IMR-90 (cell line): ENCODE measurements at regions not wholly inside any gene's neighbourhood (a gene's known extent, or its start where the extent isn't known, plus 50 kb on each side); places are given as distances from the start of the nearest gene placed in this dataset.

ENCODE experiments used
- ATAC-seq: fragments of 200-7000 bp; cut with Tn5 transposase; 2 replicates; pipeline ENCODE4 v1.9.1; 2020; ENCODE audit warnings: low read depth, mild to moderate bottlenecking, moderate library complexity
- BruUV-seq: library from RNA; stranded (reverse); fragments of 400-500 nt; replicated peaks from 2 replicates; lab custom pipeline; 2021; lab: Mats Ljungman, UMichigan
- CTCF ChIA-PET: fragments of 300-600 bp; formaldehyde crosslinking; extraction: SDS; loops from one replicate; lab custom pipeline; 2021; ENCODE audit warnings: antibody characterized with exemption; lab: Yijun Ruan, JAX
- POLR2A ChIA-PET: fragments of 300-600 bp; sonication (Branson Sonifier 250); formaldehyde crosslinking; loops from one replicate; lab custom pipeline; 2022; ENCODE audit warnings: antibody characterized with exemption; ENCODE audit not compliant: unreplicated experiment; lab: Charles Lee
- DNase-seq: peaks from one replicate; pipeline ENCODE4 v3.0.0; 2013
- H2AFZ ChIP-seq: replicated peaks from 2 replicates; pipeline ENCODE3; 2013; ENCODE audit warnings: low read length, mild to moderate bottlenecking; ENCODE audit not compliant: poor library complexity
- H2AK5ac ChIP-seq: 2 replicates; pipeline ENCODE4 v1.6.1; 2013; ENCODE audit warnings: low read depth, low read length, inconsistent platforms
- H2AK9ac ChIP-seq: replicated peaks from 2 replicates; pipeline ENCODE3; 2013; ENCODE audit warnings: mild to moderate bottlenecking, low read depth, low read length, moderate library complexity; ENCODE audit not compliant: poor library complexity
- H2BK120ac ChIP-seq: 2 replicates; pipeline ENCODE4 v1.6.1; 2013; ENCODE audit warnings: low read depth, low read length, inconsistent platforms
- H2BK15ac ChIP-seq: 3 replicates; pipeline ENCODE4 v1.6.1; 2013; ENCODE audit warnings: low read depth, low read length, inconsistent platforms
- H2BK20ac ChIP-seq: 2 replicates; pipeline ENCODE4 v1.6.1; 2013; ENCODE audit warnings: low read depth, mild to moderate bottlenecking, inconsistent platforms, low read length, moderate library complexity
- H2BK5ac ChIP-seq: 2 replicates; pipeline ENCODE4 v1.6.1; 2013; ENCODE audit warnings: mild to moderate bottlenecking, low read depth, low read length, inconsistent platforms; ENCODE audit not compliant: poor library complexity, severe bottlenecking
- H3K14ac ChIP-seq: replicated peaks from 2 replicates; pipeline ENCODE4 v1.6.1; 2013; ENCODE audit warnings: low read depth, low read length, inconsistent platforms
- H3K18ac ChIP-seq: 2 replicates; pipeline ENCODE4 v1.6.1; 2013; ENCODE audit warnings: low read depth, low read length, control low read depth
- H3K23ac ChIP-seq: 2 replicates; pipeline ENCODE4 v1.6.1; 2013; ENCODE audit warnings: low read depth, low read length, inconsistent platforms
- H3K27ac ChIP-seq: 2 replicates; pipeline ENCODE4 v1.5.1; 2013; ENCODE audit warnings: mild to moderate bottlenecking, control low read depth, low read length; ENCODE audit not compliant: insufficient read depth
- H3K27me3 ChIP-seq: 2 replicates; pipeline ENCODE4 v1.6.1; 2013; ENCODE audit warnings: low read length; ENCODE audit not compliant: control insufficient read depth, insufficient read depth
- H3K36me3 ChIP-seq: 2 replicates; pipeline ENCODE4 v1.6.1; 2013; ENCODE audit warnings: low read length, mixed read lengths; ENCODE audit not compliant: control insufficient read depth, insufficient read depth
- H3K4ac ChIP-seq: 2 replicates; pipeline ENCODE4 v1.6.1; 2013; ENCODE audit warnings: low read depth, low read length, inconsistent platforms
- H3K4me1 ChIP-seq: 2 replicates; pipeline ENCODE4 v1.6.1; 2013; ENCODE audit warnings: low read length, mixed read lengths; ENCODE audit not compliant: control insufficient read depth, insufficient read depth
- H3K4me2 ChIP-seq: 2 replicates; pipeline ENCODE4 v1.6.1; 2013; ENCODE audit warnings: low read depth, mild to moderate bottlenecking, control low read depth, low read length, moderate library complexity
- H3K4me3 ChIP-seq: 2 replicates; pipeline ENCODE4 v1.5.1; 2013; ENCODE audit warnings: low read depth, mild to moderate bottlenecking, control low read depth, low read length, moderate library complexity; ENCODE audit not compliant: insufficient read depth
- H3K56ac ChIP-seq: 2 replicates; pipeline ENCODE4 v1.6.1; 2013; ENCODE audit warnings: low read length, inconsistent platforms; ENCODE audit not compliant: insufficient read depth; ENCODE audit errors: extremely low read depth
- H3K79me1 ChIP-seq, 2 experiments: 2 replicates each; pipeline ENCODE4 v1.6.1; 2013; ENCODE audit warnings: low read length in 2 of 2, inconsistent platforms in 1 of 2, low read depth in 1 of 2
- H3K9ac ChIP-seq: 2 replicates; pipeline ENCODE4 v1.6.1; 2013; ENCODE audit warnings: low read depth, low read length, control low read depth
- H3K9me1 ChIP-seq: 2 replicates; pipeline ENCODE4 v1.6.1; 2013; ENCODE audit warnings: low read length, inconsistent platforms; ENCODE audit not compliant: insufficient read depth
- H3K9me3 ChIP-seq: 2 replicates; pipeline ENCODE4 v1.6.1; 2013; ENCODE audit warnings: low read length; ENCODE audit not compliant: control insufficient read depth, insufficient read depth
- H4K20me1 ChIP-seq: 2 replicates; pipeline ENCODE4 v1.6.1; 2013; ENCODE audit warnings: low read length, inconsistent platforms; ENCODE audit not compliant: insufficient read depth
- H4K5ac ChIP-seq: 2 replicates; pipeline ENCODE4 v1.6.1; 2013; ENCODE audit warnings: mild to moderate bottlenecking, low read depth, low read length, control low read depth
- H4K8ac ChIP-seq, 2 experiments: 2 replicates each; pipeline ENCODE4 v1.6.1; 2013; ENCODE audit warnings: low read depth in 2 of 2, low read length in 2 of 2, control low read depth in 1 of 2, inconsistent platforms in 1 of 2
- H4K91ac ChIP-seq: 2 replicates; pipeline ENCODE4 v1.6.1; 2013; ENCODE audit warnings: low read depth, low read length, inconsistent platforms; ENCODE audit not compliant: insufficient read depth
- POLR2A ChIP-seq: IDR thresholded peaks from 2 replicates; pipeline ENCODE4 v1.6.1; 2012; ENCODE audit warnings: mild to moderate bottlenecking, low read depth, low read length
- RCOR1 ChIP-seq: IDR thresholded peaks from 2 replicates; pipeline ENCODE4 v1.6.1; 2012; ENCODE audit warnings: mild to moderate bottlenecking, low read length, improper control_type of control experiment; ENCODE audit not compliant: insufficient replicate concordance
- WGBS, 2 experiments: methylation state at CpG; one replicate each; pipeline versions ENCODE4 v1.1.5 to v1.1.7; 2013; ENCODE audit warnings: missing lambda C conversion rate in 2 of 2; ENCODE audit not compliant: insufficient read length in 1 of 2; ENCODE audit errors: extremely low coverage in 2 of 2; 5-methylcytosine and 5-hydroxymethylcytosine counted together
- dilution Hi-C: fragments of 300-500 bp; cut with HindIII; formaldehyde crosslinking; loops from one replicate; pipeline ENCODE4 v1.14.3; 2018; ENCODE audit warnings: low sequenced_read_pairs; ENCODE audit not compliant: unreplicated experiment
- in situ Hi-C: fragments of 300-500 bp; cut with MboI; formaldehyde crosslinking; loops from 3 replicates; pipeline ENCODE4 v1.14.3; 2019; ENCODE audit warnings: low sequenced_read_pairs, inconsistent platforms, mixed read lengths
- intact Hi-C: fragments of 100-400 bp; cut with micrococcal nuclease; formaldehyde crosslinking; loops from 2 replicates; pipeline ENCODE4 v1.10.0; 2022

DNA sequence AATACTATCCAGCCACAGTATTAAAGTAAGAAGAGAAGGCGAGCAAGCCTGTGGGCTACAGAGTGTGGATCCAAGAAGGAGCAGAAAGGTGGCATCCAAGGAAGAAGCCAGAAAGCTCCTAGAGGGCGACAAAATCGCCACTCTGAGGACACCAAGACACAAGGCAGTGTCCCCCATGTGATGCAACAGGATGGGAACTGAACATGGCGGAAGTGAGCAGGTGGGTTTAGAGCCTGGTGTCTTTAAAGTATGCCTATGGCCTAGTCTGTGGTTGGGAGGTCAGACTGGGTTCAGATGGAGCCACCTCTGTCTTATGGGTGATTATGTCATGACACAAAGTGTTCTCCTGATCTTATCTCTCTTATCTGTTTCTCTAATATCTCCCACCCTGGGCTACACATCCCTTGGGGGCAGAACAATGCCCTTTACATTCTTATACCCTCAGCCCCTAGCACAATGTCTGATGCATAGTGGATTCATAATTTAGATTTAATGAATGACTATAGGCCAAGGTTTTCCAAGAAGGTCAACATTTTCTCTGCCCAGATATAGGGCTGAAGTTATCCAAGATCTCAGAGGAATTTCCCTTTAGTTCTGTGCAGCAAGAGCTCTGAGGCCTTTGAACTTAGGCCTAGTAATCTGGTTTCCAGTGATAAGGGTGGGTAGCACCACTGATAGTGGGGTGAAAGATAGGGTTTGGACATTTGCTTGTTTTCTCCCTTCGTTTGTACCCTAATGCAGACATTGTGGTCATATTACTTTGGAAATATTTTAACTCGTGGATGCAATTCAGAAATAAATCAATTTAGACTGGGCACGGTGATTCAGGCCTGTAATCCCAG, 167.3 kb upstream of the AKIRIN2 start:
- H2AFZ ChIP-seq, result no peak overlapping the region
- no peak overlapping the region for H3K14ac ChIP-seq
- H3K9me1 ChIP-seq, result no peaks in the 10 kb centered on the region
- dilution Hi-C loops, result no loop called here
- in situ Hi-C loops, result no loop called here
- no peak overlapping the region for H3K4me2 ChIP-seq
- peaks cover 9% of the 10 kb centered on the region for H3K27me3 ChIP-seq
- TF ChIP-seq POLR2A, result no peak
- TF ChIP-seq RCOR1, result no peak
- no peak overlapping the region for H3K23ac ChIP-seq
- no peak overlapping the region for H2BK15ac ChIP-seq
- DNase-seq, result no peak
- POLR2A ChIA-PET, result no interaction called here
- no peaks in the 10 kb centered on the region for H4K20me1 ChIP-seq
- no peak overlapping the region for H3K4me3 ChIP-seq
- 67% methylated on average over 3 of the region's 7 CpGs; no CpG with 5 or more reads in 1 of the 2 experiments for WGBS, 2 experiments
- no peak overlapping the region for H2BK20ac ChIP-seq
- no peak overlapping the region for H3K27ac ChIP-seq
- H4K5ac ChIP-seq, result no peak overlapping the region
- no peaks in the 10 kb centered on the region for H3K4me1 ChIP-seq
- H4K91ac ChIP-seq, result no peak overlapping the region
- CTCF ChIA-PET, result no interaction called here
- H3K36me3 ChIP-seq, result no peaks in the 10 kb centered on the region
- no peak overlapping the region for H3K4ac ChIP-seq
- no peak overlapping the region for H2AK5ac ChIP-seq
- H3K9me3 ChIP-seq, result no peaks in the 10 kb centered on the region
- H3K79me1 ChIP-seq, result no peaks in the 10 kb centered on the region
- H2BK120ac ChIP-seq, result no peak overlapping the region
- H3K56ac ChIP-seq, result no peak overlapping the region
- BruUV-seq, result no TSS peak
- H4K8ac ChIP-seq, result no peak overlapping the region
- no peak overlapping the region for H2AK9ac ChIP-seq
- intact Hi-C loops, result no loop called here
- no peak for ATAC-seq
- no peak overlapping the region for H3K18ac ChIP-seq
- no peak overlapping the region for H3K9ac ChIP-seq
- H2BK5ac ChIP-seq, result no peak overlapping the region
